HG02763 (cell line): ENCODE measurements at regions not wholly inside any gene's neighbourhood (a gene's known extent, or its start where the extent isn't known, plus 50 kb on each side); places are given as distances from the start of the nearest gene placed in this dataset.

Source experiments
- ATAC-seq: cut with Tn5 transposase; IDR thresholded peaks from one replicate; pipeline ENCODE4 v1.9.1; 2021; ENCODE audit warnings: mild to moderate bottlenecking, moderate library complexity; ENCODE audit not compliant: unreplicated experiment

DNA sequence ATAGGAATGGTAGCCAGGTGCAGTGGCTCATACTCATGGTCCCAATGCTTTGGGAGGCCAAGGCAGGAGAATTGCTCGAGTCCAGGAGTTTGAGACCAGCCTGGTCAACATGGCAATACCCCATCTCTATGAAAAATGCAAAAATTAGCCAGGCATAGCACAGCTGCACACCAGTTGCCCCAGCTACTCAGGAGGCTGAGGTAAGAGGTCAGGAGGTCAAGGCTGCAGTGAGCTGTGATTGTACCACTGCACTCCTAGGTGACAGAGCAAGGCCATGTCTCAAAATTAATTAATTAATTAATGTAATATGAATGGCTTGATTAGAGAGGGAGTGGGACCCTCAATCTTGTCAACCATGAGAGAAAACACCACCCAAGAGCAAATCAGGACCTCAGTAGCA is 198.7 kb upstream of the DUSP10 start:
- ATAC-seq: no peak

DNA sequence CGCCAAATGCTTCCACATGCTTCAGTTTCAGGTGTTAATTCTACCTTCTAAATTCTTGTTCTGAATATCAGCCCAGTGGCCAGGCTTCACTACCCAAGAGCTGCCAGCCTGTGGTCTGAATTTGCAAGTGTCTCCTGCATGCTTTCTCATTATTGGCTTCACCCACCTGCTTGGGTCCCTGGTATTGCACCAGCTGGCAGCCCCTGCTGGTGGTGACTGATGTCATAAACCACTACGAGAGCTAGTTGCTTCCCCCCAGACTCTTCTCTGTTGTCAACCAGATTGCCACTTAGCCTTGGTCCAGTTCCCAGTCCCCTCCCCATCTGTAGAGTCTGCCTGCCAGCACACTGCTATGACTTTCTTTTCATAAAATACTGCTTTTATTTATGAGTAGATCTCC is 197.7 kb upstream of the DUSP10 start:
- ATAC-seq: peak; percentile 95

- no peak for ATAC-seq
These were observed 195.5 kb upstream of the DUSP10 start for GRCh38 chr1:221937155-221937953.

DNA sequence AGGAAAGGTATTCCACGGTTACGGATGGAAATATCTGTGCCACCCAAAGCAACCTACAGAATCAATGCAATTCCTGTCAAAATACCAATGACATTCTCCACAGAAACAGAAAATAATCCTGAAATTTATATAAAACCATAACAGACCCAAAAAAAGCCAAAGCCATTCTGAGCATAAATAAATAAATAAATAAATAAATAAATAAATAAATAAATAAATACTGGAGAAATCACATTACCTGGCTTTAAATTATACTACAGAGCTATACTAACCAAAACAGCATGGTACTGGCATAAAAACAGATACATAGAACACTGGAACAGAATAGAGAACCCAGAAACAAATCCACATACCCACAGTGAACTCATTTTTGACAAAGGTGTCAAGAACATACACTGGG is 191.9 kb upstream of the DUSP10 start:
- no peak for ATAC-seq

DNA sequence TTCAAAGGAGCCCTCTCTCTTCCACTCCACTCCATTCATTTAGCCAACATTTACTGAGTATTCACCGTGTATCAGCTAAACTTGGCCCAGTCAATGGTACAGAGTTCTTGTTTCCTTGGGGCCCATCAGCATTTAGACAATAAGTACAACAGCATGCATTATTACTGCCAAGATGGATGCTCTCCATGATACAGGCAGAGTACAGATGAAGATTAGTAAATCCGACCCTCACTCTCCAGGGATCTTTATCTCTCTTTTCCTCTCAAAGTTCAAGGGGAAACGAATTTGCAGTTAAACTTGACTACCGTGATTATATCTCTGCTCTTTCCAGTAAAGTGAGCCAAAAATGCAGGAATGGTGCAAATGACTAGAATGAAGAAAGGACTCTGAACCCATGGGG is 184.6 kb upstream of the DUSP10 start:
- ATAC-seq: no peak

DNA sequence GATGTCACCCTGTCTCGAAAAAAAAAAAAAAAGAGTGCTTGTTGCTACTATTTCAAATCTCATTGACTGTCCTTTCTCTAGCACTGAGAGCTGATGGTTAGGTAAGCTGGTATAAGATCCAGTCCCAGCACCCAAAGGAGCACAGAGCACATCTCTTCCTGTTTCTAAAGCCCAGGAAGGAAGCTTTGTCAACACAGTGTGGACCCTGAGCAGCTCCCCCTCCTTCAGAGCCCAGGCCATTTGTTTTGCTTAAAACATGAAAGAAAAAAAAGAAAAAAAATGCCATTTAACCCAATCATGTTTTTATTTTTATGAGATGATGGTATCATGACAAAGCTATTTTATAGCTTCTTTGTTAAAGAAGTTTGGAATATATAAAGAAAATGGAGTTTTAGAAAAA is 184.1 kb upstream of the DUSP10 start:
- no peak for ATAC-seq

DNA sequence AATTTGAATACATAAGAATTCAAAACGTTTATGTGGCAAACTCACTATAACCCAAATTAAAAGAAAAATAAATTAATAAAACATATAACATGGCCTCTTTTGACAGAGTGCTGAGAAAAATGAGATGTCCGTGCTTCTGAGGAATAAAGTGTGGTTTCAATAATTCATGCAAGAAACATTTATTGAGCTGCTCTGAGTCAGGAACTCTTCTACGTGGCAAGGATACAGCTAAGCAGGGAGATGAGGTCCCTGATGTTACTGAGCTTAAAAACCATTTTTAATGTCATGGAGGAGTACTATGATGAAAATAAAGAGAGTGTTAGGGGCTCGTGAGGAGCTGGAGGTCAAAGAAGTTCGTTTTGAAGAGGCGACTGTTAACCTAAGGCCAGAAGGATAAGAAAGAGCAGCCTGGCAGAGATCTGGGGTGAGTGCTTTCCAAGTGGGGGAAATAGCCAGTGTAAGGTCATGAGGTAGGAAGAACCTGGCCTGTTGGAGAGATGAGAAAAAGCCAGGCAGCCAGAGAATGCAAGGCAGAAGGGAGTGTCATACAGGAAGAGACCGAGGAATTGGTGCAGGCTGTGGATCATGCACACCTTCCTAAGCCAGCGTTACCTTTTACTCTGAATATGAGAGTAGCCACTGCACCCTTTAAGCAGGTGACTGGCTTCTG is 182.2 kb upstream of the DUSP10 start:
- no peak for ATAC-seq

- no peak for ATAC-seq
These were observed 180.0 kb upstream of the DUSP10 start for GRCh38 chr1:221921936-221922335.

DNA sequence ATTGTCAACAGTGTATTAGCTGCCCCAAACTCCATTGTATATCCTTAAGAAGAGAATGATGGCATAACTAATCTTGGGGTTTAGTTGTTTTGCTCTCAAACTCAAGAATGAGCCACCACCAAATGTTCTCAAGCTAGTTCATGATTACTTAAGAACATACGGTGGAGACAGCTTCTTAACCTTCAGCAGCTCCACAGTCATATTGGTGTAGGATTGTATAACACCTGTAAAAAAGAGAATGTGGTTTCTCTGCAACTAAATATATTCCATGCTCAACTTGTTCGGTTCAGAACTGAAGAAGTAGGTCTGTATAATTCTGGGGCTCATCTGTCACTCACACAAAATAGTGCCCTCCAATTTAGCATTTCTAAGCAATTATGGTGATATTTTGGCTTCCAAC is 177.9 kb upstream of the DUSP10 start:
- ATAC-seq: no peak

DNA sequence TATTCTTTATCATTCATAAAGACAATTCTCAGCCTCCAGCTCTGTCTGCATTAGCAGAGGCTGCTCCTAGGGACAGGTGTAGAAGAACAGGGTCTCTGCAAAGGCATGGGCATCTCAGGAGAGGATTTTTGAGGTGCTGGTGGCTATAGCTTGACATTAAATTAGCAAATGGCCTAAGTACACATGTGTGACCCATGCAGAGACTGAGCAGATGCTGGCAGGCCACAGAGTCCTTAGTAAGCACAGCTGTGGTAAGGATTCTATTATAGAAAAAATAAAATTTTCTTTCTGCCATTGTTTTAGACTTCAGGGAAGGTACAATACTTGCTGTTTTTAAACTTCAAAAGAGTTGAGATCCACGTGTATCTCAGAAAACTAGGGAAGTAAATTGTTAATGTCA is 177.5 kb upstream of the DUSP10 start:
- ATAC-seq: no peak

DNA sequence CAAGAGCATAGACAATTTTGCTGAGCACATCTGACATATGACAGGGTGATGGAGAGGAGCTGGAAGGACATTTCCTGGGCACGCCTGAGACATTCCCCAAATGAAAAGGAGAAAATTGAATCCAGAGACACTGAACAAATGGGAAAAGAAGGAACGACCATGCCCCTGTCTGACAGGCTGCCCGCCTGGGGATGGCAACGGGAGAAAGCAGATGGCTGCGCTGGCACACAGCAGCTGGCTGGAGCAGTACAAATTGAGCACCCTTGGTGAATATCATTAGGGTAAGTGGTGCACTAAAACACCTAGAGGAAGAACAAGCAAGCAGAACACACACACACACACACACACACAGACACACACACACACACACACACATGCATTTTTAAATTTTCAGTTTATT is 174.3 kb upstream of the DUSP10 start:
- no peak for ATAC-seq

DNA sequence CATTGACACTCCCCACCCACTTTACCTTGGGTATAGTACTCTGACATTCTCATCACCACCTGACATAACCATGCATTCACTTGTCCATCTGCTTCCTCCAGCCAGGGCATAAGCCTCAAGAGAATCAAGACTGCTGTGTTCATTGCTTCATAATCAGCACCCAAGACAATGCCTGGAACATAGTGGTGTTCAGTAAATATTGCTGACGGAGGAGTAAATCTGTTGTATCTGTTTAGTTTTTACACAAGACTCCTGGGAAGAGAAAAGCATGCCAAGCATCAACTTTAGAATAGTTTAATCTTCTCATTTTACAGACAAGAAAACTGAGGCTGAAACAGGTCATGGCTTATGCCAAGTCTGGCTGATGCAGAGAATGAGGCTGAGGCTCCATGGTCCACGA is 173.9 kb upstream of the DUSP10 start:
- ATAC-seq: no peak

DNA sequence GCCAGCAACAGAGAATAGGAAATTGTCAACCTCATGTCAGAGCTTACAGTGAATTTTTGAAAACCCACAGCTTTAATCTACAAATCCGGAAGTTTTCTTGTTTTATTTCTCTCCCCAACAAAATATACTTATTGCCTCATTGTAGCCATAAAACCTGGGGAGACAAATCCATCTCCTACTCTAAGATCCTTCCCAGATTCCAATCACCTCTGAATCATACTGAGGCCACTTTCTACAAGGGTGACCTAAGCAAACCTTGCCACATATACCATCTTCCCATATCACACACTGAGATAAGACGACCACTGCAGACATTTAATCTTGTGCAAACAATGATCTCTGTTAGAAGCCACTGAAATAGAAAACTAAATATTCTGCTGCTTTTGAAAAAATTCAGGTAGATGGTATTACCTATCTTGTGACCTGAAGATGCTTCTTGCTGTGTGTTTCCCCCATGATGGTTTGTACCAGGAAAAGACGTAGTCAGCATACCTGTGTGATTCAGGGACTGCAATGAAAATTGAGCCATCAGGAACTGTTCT is 171.5 kb upstream of the DUSP10 start:
- ATAC-seq: no peak

GRCh38 chr1:221912230-221912629 is 170.3 kb upstream of the DUSP10 start:
- ATAC-seq: no peak

- peak; percentile 45 for ATAC-seq
These were observed 169.8 kb upstream of the DUSP10 start for GRCh38 chr1:221911714-221912113.

DNA sequence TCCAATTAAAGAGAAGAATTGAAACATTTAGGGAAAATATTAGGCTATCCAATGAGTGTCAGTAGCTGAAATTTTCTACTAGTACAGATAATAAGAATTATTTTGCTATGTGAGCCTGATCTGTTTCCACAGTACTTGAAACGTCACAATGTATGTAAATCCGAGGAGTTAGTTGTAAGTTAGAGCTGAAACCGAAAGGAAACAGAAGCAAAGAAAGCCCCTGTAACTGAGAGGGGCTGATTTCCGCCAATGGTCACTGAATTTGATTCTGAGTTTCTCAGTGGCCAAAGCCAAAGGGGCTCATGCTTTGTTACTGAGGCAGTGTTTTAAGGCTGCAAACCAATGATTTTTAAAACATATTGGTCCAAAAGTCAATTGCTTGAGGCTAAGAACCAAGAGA is 168.3 kb upstream of the DUSP10 start:
- ATAC-seq: no peak

- ATAC-seq: no peak
These were observed 166.7 kb upstream of the DUSP10 start for GRCh38 chr1:221908573-221908972.

- ATAC-seq: no peak
These were observed 165.5 kb upstream of the DUSP10 start for GRCh38 chr1:221907166-221907932.

DNA sequence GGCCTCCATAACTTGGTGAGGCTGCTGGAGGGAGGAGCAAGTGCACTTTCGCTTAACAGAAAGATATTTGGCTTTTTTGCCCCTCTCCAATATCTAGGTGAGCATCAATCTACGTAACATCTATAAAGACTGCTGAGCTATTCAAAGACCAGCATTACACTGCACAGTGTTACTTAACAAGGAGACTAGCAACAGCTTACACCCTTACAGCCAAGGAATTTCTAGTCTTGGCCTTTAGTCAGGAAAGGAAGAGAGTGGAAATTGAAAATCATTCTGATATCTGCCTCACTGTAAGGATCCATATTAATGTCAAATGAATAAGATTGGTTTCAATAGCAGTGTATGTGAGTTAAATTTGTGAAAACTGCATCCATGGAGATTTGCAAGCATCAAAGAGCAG is 163.9 kb upstream of the DUSP10 start:
- ATAC-seq: no peak

GRCh38 chr1:221904319-221904718 is 162.4 kb upstream of the DUSP10 start:
- ATAC-seq: no peak

GRCh38 chr1:221903594-221903993 is 161.7 kb upstream of the DUSP10 start:
- ATAC-seq: no peak

GRCh38 chr1:221902961-221903360 is 161.1 kb upstream of the DUSP10 start:
- no peak for ATAC-seq
